HG03139 (cell line): ENCODE measurements at regions not wholly inside any gene's neighbourhood (a gene's known extent, or its start where the extent isn't known, plus 50 kb on each side); places are given as distances from the start of the nearest gene placed in this dataset.

ENCODE experiments used
- ATAC-seq: cut with Tn5 transposase; IDR thresholded peaks from one replicate; pipeline ENCODE4 v1.9.1; 2021; ENCODE audit not compliant: unreplicated experiment

DNA sequence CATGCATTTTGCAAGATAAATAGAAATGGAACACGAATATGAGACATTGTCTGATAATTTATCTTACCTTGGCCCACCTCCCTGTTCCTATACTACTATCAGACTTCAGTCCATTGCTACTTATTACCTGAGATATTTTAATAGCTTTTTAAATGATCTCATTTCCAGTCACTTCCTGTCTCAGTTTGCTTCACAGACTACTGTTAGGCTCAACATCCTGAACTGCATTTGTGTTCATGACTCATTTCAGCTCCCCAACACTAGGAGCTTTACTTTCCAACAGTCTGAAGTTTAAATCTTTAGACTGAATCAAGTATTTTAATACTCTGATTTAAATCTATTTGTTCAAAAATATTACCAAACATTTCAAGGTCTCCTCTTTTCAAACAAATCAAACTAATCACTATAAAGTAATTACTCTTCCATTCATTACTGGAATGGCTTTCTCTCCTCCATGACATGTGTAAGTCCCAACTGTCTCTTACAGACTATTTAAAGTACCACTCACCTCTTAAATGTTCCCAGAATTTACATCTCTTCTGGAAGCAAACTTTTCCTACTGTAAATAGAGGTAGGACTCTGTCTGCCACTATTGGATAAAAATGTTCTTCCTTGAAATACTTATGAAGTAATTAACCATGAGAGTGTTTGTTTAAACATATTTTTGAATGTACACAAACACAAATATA is 1277.6 kb downstream of the ZPLD1 start:
- no peak for ATAC-seq

GRCh38 chr3:103729547-103729946 is 1294.7 kb downstream of the ZPLD1 start:
- ATAC-seq: no peak

- ATAC-seq: no peak
Measured at GRCh38 chr3:103730744-103731143, 1295.9 kb downstream of the ZPLD1 start.

GRCh38 chr3:103752986-103753385 is 1318.2 kb downstream of the ZPLD1 start:
- no peak for ATAC-seq

GRCh38 chr3:103767635-103768034 is 1332.8 kb downstream of the ZPLD1 start:
- ATAC-seq: no peak

- no peak for ATAC-seq
Measured at GRCh38 chr3:103785017-103785416, 1350.2 kb downstream of the ZPLD1 start.

DNA sequence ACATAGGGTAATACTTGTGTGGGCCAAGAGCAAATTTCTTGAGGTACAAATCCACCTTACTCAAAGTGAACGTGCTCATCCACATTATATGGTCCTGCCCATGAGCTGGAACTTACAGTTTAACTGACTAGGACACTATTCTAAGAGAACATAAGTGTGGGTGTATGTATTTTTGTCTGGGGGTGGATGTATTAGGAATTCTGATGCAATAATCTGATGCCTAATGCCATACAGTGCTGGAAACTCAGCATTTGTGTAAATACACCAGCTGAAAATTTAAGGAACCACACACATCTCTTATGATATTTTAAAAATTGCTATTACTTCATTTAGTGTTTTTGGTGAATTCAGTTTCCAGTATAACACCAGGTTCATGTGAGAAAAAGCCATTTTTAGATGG is 1350.7 kb downstream of the ZPLD1 start:
- no peak for ATAC-seq

DNA sequence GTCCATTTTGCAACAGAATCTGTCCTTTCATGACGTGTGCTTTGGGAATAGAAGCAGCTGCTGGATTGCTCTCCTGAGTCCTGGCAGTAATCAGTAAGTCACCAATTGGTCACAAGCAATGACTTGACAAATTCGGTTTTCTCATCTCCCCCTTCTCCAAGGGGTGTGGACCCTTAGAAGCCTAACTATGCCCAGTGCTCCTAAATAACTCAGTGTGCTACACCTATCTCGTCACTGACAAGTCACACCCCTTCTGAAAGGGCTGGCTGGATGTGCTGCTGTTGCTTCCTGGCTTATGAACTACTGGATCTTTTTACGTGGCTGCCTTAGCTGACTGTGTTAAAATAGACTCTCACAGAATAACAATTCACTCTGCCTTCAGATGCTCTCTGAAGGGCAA is 1351.5 kb downstream of the ZPLD1 start:
- no peak for ATAC-seq

- no peak for ATAC-seq
Measured at GRCh38 chr3:103787164-103787871, 1352.5 kb downstream of the ZPLD1 start.

DNA sequence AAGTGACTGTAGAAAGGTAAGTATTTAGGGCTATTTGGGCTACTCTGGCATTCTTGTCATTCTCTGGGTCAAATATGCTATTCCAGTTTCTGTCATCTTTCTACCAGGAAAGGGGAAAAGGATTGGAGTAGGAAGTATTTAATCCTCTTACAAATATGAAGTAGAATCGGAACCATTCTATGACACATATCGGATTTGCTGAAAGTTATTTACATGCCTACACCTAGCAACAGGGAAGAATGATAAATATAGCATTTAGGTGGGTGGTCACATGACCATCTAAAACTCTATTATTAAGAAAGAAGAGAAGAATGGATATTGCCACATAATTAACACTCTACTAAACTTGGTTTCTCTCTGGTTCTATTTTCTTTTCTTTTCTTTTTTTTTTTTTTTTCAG is 1353.1 kb downstream of the ZPLD1 start:
- no peak for ATAC-seq

DNA sequence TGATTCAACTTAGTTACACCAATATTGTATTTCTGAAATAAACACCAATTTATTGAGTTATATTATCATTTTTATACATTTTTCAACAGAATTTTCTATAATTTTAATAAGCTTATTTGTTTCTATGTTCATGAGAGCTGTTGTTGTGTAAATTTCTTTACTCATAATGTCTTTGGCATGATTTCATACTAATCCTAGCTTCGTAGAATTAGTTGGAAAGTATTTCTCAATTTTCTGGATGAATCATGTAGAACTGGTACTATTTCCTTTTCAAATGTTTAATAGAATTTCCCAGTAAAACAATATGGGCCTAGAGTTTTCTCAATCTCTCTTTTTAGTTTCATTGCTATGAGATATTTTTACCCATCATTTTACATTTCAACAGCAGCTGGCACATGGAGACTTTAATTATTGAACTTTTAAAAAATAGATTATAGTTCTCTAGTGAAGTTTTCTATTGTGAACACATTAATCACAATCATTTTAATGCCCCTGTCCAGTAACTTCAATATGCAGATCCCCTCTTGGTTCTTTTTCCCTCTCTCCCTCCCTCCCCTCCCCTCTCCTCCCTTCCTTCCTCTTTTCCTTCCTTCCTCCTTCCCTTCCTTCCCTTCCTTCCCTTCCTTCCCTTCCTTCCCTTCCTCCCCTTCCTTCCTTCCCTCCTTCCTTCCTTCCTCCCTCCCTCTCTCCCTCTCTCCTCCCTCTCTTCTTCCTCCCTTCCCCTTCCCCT is 1357.1 kb downstream of the ZPLD1 start:
- no peak for ATAC-seq

DNA sequence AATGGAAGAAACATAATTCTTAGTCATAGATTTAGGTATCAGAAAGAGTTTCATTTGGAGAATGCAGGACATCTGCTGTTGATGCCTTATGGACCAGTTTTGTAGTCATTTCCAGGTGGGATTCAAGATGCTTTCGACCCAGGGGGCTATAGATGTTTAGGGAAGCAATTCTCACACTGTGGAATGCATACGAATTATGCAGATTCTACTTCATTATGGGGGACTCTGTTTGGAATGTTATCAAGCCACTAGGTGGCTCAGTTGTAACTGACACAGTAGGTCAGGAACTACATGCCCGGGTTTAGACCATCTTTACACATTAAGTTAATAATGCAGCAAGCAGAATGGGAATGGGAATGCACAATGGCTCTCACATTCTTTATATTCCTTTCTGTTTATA is 1359.8 kb downstream of the ZPLD1 start:
- no peak for ATAC-seq

DNA sequence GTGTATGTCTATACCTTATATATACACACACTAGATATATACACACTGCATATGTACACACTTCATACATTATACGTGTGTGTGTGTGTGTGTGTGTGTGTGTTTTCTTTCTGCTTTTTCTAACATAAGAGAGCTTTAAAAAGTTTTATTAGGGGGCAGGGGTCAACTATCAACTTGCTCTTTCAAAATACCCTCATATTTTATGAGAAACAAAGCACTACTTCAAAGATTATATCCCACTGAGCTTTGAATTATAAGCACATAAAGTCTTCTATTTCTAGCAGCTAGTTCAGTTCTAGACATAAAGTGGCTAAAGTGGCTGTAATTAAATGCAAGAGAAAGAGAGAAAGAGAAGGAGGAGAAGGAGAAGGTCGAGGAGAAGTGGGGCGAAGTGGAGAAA is 1361.3 kb downstream of the ZPLD1 start:
- no peak for ATAC-seq

GRCh38 chr3:103803787-103804186 is 1369.0 kb downstream of the ZPLD1 start:
- ATAC-seq: no peak

DNA sequence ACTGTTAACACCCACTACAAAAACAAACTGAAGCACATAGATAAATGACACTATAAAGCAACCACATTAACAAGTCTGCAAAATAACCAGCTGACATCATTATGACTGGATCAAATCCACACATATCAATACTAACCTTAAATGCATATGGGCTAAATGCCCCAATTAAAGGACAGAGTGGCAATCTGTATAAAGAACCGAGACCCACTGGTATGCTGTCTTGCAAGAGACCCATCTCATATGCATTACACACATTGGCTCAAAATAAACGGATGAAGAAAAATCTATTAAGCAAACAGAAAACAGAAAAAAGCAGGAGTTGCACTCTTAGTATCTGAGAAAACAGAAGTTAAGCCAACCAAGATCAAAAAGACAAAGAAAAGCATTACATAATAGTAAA is 1375.4 kb downstream of the ZPLD1 start:
- no peak for ATAC-seq

GRCh38 chr3:103813955-103814354 is 1379.1 kb downstream of the ZPLD1 start:
- ATAC-seq: no peak

DNA sequence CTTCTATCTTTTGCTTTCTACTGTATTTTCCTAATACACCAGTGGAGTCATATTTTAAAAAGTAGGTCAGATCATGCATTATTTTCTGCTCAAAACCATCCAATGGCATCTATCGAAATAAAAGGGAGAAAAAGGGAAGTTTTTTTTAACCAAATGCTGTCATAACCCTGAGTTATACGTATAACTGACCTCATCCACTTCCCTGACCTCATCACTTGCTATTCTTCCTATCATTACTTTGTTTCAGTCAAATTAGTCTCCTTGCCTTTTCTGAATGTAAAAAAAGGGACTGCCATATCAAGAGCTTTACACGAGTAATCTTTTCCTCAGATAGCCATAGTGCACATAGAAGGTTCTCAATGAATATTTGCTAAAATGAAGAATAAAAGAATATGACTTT is 1383.6 kb downstream of the ZPLD1 start:
- ATAC-seq: no peak

DNA sequence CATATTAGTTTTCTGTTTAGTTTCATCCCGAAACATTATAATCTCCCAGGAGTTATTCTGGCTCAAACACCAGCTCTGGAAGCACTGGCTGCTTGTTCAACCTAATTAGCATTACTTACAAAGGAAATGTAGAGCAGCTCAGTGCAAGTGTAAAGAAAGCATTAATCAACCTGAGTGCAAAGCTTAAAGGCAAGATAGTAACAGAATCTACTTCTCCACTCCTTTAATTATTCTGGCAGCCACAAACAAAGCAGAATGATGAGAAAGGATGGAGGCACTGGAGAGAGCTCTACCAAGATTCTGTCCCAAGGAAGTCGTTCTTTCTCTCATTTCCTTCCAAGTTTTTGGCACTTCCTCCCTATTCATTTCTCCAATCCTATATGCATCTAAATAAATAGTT is 1384.0 kb downstream of the ZPLD1 start:
- no peak for ATAC-seq

DNA sequence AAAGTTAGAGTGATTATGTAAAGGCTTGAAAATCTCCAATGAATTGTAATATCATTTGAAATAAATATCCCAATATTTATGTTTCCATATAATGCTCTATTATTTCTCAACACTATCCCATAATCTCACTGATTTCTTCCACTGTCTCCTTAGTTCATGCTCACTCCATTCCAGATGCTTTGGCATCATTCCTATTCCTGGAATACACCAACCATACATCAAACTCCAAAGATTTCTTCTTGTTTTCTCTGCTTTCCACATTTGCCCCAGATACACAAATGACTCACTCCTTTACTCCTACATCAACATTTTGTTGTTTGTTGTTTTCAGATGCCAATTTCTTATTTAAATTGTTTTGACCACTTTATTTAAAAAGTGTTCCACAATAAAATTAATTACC is 1390.8 kb downstream of the ZPLD1 start:
- ATAC-seq: no peak

- ATAC-seq: no peak
Measured at GRCh38 chr3:103829723-103830326, 1395.0 kb downstream of the ZPLD1 start.
